ENCODE measurements at regions not wholly inside any gene's neighbourhood (a gene's known extent, or its start where the extent isn't known, plus 50 kb on each side); places are given as distances from the start of the nearest gene placed in this dataset.
"Not testable (repeated sequence)": the region's sequence is repeated elsewhere in the genome, so short reads cannot be mapped to it uniquely, and the experiment has no call there.

DNA sequence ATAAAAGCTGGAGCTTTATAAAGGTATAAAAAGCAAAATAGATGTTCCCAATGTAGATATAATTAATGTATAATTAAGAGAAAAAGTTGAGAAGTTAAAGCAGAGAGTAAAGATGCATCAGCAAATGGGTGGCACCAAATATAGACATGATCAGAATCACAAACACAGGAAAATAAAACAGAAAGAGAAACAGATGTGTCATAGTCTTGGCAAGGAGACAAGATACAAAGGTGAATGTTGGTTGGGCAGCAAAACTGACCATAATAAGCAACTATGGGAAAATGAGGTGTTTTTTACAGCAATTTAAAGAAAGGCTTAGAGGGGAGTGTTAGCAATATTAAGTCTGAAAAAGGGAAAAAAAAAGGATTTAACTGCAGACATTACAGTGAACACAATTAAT is 135.4 kb upstream of the CLEC14A start:
- no peak for DNase-seq (ENCODE audit: low spot score)
- intact Hi-C loops (cut with DNase I), result no loop called here

DNA sequence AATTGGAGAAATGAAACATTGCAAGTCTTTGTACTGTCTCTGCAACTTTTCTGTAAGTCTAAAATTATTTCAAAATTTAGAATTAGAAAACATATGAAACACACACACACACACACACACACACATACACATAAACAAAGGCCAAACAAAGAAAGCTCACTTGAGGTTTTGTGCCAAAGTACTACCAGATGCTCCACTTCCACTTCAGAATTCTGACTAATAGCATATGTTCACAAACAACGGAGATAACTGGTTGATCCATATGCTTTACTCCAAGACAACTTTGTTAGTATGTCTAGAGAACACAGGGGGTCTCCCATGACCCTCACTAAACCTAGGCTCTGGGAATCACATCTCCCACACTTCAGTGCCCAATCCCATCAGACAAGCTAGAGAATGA is 133.8 kb upstream of the CLEC14A start:
- no peak for DNase-seq (ENCODE audit: low spot score)
- intact Hi-C loops (cut with DNase I), result no loop called here

DNA sequence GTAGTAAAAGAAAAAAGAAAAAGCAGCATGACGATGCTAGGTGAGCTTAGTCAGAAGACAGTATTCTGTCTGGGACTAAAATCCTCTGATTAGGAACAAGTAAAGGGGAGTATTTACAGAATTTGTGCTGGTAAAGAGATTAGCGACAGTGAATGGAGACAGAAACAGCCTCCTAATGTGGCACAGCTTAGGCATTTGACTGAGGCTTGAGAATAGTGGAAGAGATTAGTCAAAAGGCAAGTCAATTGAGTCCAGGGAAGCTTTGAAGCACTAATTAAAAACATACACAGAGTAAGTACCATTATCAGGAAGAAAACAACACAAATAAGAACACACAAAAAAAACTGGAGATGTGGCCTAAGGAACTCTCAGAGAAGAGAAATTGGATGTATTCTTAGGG is 131.9 kb upstream of the CLEC14A start:
- DNase-seq (ENCODE audit: low spot score), result no peak
- intact Hi-C loops (cut with DNase I), result no loop called here

DNA sequence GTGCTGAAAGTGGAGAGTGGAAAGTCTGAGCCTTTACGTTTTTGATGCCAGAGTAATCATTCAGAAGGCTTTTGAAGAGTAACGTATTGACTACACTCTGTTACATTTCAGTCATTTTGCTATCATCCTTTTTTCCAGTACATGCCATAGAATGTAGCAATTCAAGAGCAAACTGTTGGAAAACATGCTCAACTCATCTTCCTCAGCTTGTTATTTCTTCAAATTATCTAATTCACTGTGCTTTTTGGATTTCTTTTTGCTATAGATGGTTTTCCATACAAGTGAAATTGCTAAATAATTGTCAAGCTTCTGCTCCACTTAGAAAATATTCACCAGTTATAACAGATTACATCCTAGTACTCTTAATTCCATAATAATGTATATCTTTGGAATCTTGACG is 129.9 kb upstream of the CLEC14A start:
- DNase-seq (ENCODE audit: low spot score), result no peak
- intact Hi-C loops (cut with DNase I), result no loop called here

DNA sequence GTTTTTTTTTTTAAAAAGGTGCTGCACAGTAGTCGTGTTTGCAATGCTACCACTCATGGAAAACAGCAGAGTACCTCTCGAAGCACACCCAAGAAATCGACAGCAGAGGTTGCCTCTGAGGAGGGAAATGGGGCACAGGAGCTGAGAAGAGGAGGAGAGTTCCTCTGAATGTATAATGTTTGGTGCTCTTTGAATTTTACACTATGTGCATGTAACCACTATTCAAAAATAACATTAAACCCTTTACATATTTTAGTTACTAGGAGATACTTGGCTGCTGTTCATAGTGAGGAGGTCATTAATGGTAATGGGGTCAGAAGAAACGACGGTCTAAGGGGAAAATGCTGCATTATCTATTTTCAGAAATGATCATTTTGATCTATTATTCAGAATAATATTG is 129.4 kb upstream of the CLEC14A start:
- intact Hi-C loops (cut with DNase I), result no loop called here
- DNase-seq (ENCODE audit: low spot score), result no peak

DNA sequence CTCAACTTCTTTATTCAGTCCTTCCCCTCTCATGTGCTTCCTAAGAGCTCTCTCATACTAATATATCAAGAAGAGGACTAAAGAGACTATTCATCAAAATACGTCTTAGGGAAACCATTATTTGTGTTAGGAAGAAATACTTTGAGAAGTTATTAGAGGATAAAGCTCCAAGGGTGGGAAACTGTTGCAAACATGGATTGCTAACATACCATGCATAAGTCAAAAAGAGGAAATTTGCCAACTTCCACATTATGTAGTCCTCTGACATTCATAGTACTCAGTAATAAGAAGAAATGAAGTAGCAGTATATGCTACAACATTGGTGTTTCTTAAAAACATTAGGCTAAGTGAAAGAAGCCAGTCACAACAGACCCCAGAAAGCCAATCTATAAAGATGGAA is 128.8 kb upstream of the CLEC14A start:
- intact Hi-C loops (cut with DNase I), result no loop called here
- no peak for DNase-seq (ENCODE audit: low spot score)

DNA sequence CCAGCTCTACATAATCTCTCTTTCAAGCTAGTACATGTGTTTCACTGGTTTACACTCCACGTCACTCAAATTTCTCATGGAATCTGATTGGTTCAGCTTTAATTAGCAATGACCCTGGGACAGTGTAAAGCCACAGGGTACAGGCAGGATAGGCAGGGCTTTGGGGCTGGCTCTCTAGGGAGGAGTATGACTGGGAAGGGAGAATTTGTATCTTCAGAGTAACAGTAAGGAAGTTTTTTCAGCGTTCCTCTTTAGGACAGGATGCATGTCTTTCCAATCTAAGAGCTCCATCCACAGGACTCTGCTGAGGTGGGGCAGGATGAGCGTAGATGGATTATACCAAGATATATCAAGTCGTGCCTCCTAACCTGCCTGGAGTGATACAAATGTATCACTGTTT is 112.0 kb upstream of the CLEC14A start:
- intact Hi-C loops (cut with DNase I), result no loop called here
- no peak for DNase-seq (ENCODE audit: low spot score)

DNA sequence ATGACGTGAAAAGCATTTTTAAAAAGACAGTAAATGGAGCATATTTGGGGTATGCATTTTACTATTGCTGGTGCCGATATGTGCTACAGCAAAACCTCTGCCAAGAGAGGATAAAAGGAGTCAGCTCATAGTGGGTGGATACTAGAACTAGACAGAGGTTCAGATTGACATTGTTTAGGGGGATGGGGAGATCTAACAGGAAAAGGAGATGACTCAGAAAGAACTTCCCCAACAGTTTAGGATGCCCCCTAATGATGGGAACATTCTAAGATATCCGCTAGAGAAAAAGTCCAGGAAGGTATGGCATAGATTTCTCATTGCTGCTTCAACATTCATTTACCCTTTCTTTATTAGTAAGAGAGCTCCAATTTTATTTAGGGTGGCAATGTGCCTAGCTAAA is 110.5 kb upstream of the CLEC14A start:
- DNase-seq (ENCODE audit: low spot score), result no peak
- intact Hi-C loops (cut with DNase I), result no loop called here

DNA sequence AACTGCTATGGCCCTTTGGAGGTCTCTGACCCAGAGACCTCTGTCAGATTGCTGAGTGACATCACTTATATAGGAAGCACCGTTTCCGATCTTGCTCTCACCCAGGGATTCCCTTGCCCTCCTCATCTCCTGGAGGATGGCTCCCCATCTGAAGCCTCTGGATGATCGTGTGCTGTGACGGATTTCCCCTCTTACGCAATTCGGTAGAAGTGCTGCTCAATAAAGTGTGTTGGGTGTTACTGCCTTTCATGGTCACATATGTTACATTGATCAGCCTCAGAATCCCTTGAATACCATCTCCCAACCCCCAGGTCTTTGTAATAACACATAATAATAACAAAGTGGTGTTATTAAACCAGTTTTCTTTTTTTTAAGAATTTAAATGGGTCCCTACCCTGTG is 107.3 kb upstream of the CLEC14A start:
- intact Hi-C loops (cut with DNase I), result no loop called here
- no peak for DNase-seq (ENCODE audit: low spot score)

DNA sequence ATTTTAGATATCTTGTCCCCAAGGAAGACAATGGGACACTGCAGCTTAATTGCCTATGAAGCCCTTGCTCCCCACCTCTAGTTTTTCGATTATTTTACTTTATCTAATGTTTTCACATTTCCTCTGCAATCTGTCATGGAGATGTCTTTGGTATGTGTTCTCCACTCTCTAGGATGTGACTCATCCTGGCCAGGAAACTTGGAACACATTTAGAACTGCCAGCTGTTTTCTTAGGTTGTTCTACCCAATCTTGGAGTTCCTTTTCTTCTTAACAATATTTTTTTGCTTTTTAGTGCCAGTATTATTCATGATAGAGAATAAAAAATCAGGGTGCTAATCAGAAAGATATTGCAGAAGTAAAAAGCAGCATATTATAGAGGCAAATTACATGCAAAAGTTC is 101.7 kb upstream of the CLEC14A start:
- DNase-seq (ENCODE audit: low spot score), result no peak
- intact Hi-C loops (cut with DNase I), result no loop called here

DNA sequence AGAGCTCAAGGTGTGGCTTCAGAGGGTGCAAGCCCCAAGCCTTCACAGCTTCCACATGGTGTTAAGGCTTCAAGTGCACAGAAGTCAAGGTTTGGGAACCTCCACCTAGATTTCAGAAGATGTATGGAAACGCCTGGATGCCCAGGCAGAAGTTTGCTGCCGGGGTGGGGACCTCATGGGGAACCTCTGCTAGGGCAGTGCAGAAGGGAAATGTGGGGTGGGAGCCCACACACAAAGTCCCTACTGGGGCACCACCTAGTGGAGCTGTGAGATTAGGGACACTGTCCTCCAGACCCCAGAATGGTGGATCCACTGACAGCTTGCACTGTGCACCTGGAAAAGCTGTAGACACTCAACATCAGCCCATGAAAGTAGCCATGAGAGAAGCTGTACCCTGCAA is 99.6 kb upstream of the CLEC14A start:
- intact Hi-C loops (cut with DNase I); DNase-seq (ENCODE audit: low spot score): not testable (repeated sequence)

DNA sequence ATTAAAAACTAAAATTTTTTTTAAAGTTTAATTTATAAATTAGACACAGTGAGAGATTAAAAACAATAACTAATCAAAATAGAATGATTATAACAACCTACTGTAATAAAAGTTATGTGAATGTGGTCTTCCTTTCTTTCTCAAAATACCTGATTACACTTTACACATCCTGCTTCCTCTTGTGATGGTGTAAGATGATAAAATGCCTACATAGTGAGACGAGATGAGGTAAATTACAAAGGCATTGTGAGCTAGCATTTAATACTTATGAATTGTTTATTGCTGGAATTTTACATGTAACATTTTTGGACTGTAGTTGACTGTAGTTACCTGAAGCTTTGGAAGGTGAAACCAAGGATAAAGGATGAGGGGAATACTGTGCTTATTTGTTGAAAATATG is 94.2 kb upstream of the CLEC14A start:
- no peak for DNase-seq (ENCODE audit: low spot score)
- intact Hi-C loops (cut with DNase I), result no loop called here

DNA sequence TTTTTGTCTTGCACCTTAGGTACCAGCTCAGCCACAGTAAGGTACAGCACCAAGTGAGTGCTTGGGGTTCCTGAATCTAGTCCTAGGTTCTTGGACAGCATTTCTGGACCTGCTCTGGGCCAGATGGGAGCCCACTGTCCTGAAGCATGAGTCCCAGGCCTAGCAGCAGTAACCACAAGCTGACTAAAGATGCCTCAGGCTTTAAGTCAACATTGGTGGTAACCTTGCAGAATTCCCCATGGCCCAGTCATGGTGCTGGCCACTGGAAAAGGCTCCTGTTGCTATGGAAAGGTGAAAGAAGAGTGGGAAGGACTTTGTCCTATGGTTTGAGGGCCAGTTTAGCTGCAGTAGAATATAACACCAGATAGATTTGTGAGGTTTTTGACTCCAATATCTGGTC is 86.9 kb upstream of the CLEC14A start:
- no peak for DNase-seq (ENCODE audit: low spot score)
- intact Hi-C loops (cut with DNase I), result no loop called here

DNA sequence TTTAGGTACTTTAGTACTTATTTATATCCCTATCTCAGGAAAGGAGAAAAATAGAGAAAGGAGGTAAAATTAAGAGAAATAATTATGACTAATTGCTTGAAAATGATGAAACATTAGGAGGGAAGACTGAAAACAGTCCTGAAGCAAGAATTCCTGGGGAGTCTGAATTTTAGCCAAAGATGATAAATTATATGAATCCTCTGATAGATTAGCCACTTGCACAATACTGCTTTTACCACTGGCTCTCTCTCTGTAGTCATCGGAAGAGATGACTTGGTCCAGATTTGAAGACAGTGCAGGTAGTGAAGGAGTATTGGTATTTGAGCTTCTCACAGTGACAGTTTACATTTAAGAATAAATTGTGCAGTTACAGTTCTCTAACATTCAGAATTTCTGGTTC is 83.8 kb upstream of the CLEC14A start:
- intact Hi-C loops (cut with DNase I), result no loop called here
- no peak for DNase-seq (ENCODE audit: low spot score)

DNA sequence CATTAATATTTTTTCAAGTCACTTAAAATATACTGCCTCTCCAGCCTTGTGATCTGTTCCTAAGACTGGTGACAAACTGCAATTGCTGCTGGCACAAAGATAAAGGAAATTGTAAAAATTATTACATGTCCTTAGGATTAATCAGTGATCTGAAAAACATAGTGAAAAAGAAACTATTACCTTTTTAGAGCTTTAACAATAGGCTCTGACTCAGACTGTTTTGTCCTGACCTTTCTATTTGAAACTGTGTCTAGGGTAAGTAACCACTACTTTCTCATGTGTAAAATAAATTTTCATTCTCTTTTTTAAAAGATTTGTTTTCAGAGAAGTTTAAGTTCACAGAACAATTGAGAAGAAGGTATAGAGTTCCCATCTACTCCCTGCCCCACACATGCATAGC is 80.4 kb upstream of the CLEC14A start:
- DNase-seq (ENCODE audit: low spot score), result no peak
- intact Hi-C loops (cut with DNase I), result no loop called here

DNA sequence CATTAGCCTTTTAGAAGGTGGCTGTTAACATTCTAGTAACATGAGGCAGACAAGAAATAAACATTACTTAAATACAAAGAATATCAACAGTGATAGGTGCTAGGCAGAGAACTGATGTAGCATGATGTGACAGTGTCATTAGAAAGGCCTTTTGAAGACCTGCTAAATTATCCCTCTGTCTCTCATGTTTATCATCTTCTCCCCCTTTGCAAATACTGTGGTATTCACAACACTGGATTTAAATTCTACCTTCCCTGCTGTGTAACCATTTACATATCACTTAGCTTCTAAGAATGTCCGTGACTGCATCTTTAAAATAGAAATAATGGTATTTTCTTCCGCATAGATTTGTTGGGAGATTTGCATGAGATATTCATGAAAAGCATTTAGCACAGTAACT is 74.4 kb upstream of the CLEC14A start:
- no peak for DNase-seq (ENCODE audit: low spot score)
- intact Hi-C loops (cut with DNase I), result no loop called here

DNA sequence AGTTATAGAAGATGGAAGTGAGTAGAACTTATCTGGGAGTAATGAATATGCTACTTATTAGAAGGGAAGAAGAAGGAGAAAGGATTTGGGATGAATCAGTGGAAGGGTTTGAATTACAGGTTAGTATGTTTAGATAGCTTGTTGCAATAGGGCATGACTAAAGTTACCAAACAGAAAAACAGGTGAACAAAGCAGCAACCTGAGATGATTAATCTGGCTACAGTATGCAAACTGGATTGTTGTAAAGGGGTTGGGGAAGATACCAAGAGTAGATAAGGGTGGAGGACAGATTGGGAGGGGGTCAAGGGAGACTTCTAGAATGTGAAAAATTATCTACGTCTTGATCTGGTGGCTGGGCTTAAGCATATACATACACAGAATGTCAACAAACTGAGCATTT is 73.4 kb upstream of the CLEC14A start:
- no peak for DNase-seq (ENCODE audit: low spot score)
- intact Hi-C loops (cut with DNase I), result no loop called here

DNA sequence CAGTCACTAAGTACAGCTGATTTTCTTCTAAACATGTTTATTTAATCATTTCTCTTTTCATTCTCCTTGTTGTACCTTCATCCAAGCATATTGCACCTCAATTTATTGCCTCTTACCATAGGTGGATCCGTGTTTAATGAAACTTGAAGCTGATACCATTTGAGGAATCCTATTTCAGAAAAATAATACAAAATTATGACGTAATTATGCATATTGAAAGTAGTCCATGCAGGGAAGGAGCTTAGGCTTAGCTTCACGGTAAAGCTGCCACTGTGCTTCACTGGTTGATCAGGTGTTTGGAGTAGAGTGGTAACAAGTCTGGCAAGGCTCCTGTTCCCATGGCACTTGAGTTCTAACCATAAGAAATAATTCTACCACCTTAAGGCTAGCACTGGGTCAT is 61.0 kb upstream of the CLEC14A start:
- intact Hi-C loops (cut with DNase I), result no loop called here
- no peak for DNase-seq (ENCODE audit: low spot score)

DNA sequence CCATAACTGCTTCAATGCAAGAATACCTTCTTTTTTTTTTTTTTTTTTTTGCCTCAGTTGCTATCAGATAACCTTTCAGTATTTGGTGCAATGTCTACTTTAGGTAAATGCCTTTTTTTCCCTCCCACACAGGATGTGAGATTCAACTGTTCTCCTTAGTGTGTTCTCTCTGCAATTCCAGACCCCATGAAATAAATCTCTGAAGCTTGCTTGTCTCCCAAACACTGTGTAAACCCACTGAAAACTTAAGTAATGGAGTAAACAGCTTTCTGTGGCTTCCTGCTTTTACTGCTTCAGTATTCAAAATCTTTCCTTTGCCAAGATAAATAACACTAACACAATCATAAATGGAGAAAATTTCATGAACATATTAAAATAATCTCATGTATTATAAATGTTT is 55.8 kb upstream of the CLEC14A start:
- no peak for DNase-seq (ENCODE audit: low spot score)
- intact Hi-C loops (cut with DNase I), result no loop called here

DNA sequence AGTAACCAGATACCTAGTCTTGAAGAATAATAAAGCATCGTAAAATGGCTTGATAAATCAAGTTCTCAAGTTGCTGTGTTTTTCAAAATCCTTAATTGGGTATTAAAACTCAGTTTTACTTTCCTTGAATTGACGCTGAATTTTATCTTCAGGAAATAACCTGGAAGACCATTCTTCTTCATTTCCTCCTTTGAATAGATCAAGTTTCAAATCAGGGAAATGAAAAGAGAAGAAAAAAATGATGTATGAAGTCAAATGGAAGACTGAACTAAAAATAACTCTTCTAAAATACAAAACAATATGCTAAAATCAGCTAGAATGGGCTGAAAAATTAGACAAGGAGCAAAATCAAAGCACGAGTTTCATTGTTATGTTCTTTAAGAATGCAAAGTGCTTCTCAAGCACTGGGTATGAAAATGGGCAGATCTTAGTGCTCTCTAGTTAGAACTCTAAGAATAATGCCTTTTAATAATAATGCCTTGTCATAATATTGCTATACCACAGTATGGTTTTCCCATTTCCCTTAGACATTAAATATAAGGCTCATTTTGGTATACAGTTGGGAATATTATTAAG is 54.6 kb upstream of the CLEC14A start:
- intact Hi-C loops (cut with DNase I), result no loop called here

DNA sequence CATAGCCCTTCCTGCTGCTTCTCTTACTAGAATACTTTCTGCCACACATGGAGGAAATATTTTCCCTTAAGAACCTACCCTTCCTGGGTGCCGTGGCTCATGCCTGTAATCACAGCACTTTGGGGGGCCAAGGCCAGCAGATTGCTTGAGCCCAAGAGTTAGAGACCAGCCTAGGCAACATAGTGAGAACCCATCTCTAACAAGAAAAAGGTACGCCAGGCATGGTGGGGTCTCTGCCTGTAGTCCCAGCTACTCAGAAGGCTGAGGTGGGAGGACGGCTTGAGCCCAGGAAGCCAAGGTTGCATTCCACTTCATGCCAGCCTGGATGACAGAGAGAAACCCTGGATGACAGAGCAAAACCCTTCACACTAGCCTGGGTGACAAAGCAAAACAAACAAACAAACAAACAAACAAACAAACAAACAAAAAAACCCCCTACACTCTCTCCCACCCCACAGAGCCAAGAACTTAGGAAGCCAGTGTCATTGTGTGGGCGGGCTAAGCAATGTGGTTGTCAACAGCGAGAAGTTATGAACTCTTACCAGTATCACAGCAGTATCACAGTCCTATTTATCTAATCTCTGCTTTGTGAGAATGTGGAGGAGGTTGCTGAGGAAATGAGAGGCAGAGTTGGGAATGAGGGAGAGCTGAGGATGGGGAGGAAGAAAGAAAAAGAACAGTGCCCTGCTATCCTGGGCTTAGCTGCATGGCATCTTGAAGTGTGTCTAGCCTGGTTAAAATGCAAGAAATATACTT is 53.8 kb upstream of the CLEC14A start:
- intact Hi-C loops (cut with DNase I), result no loop called here
- no peak for DNase-seq (ENCODE audit: low spot score)

More for the DNA sequence above, 54.6 kb upstream of the CLEC14A start:
- no peak for DNase-seq (ENCODE audit: low spot score)

Measured in posterior vena cava (tissue), 2 donors.